NCI-H2227 (cell line): ENCODE measurements at regions not wholly inside any gene's neighbourhood (a gene's known extent, or its start where the extent isn't known, plus 50 kb on each side); places are given as distances from the start of the nearest gene placed in this dataset.

Experiments
- DNase-seq: peaks from one replicate; lab custom pipeline; 2025; ENCODE audit not compliant: unreplicated experiment; lab: John Stamatoyannopoulos, UW

DNA sequence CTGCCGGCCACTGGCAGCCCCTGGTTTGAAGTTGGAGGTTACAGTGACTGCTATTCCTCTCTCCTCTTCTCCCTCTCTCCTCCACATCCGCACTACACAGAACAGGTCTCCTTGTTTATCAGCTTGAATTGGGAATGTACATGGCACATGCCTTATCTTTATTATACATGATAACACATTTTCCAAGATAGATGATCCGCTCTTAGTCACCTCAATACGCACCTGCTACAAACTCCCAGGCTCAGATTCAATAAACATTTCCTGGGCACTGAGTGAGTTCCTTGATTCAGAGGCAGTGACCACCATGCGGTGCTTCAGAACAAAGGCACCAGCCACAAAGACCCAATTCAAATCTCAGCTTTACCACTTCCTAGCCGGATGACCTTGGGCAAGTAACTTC is 227.7 kb downstream of the TSHZ3 start:
- DNase-seq: no peak

DNA sequence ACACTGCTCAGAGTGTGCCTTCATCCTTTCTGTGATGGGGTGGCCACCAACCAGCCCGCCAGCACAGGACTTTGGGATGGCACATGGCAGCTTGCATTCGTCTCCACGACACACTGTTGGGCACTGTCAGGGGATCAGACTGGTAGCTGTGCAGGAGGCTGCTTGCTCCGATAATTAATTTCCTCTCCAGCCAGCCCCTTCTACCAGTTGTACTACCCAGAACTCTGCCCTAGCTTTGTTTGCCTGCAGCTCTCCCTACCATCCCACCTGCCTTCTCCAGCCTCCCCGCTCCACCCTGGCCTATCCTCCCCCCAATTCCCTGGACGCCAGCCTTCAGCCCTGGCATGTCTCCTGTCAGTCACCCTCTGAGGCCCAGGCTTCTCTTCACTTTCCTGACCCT is 228.3 kb downstream of the TSHZ3 start:
- DNase-seq: no peak

DNA sequence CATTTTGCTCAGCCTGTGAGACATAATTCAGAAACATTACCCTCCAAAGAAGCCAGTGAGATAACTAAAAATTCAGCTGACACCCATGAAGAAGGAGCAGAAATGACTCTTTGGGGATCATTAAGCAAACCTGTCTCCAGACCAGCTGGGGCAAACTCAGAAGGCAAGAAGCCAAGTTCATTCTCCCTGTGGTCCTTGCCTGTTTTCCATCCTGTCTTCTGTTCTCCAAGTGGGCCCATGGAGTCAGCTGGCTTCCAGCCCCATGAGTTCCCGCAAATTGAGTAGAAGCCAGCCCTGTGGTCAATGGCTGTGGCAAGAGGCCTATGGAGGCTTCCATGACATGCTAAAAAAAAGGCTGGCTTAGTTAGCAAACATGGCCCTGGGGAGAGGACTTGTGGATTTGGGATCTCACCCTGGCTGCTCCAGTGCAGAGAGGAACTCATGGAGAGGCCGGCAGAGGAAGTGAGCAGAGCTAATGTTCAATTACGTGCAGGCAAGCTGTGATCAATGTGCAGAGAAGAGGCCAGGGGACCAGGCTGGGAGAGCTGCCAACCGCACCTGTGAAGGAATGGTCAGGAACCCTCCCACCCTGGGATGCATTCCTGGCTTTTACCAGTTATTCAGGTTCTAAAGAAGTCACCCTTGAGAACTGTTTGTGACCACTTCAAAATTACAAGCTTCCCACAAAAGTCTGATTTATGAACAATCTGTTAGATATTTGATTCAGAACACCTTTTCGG is 229.1 kb downstream of the TSHZ3 start:
- DNase-seq: no peak

DNA sequence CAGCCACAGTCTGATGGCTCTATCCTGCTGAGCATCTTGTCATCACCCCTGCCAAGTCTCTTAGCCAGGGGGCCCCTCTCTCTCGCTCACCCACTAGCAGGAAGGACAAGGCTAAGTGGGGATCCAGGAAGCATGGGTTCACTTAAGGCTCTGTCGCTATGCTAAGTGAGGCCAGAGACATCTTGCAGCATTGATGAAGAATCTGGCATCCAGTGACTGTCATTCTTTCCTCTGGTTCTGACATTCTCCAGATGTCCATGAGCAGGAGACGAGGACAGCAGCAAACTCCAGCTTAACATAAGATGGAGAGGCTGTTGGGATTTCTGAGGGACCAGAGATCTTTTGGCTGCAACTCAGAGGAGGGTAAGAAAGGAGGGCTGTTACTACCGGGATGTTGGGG is 230.2 kb downstream of the TSHZ3 start:
- DNase-seq: no peak

DNA sequence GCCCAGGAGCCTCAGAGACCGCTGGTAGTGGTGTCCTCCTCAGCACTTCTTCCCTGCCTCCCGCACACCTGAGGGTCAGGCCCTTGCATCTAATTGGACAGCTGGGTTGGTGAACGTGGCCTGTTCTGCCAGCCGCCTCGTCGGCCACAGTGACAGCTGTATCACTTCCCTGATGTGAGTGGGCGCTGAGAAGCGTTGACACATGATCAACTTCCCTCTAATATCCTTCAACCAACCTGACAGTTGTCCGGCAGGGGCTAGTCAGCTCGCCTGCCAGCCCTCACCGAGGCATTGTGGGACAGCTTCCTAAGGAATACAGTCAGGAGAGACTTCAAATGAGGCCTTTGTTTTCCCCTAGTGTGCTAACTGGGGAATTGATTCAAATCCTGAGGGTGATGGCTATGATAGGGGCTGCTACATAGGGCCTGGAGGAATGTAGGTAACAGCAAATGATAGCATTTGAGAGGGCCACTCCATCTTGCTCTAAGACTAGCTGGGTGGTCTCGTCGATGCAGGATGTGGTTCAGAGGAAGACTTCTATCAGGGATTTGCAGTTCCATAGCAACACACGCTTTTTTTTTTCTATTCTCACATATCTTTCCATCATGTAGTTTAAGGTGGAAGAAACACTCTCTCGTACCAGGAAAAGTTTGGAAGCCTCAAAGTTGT is 230.8 kb downstream of the TSHZ3 start:
- DNase-seq: no peak

DNA sequence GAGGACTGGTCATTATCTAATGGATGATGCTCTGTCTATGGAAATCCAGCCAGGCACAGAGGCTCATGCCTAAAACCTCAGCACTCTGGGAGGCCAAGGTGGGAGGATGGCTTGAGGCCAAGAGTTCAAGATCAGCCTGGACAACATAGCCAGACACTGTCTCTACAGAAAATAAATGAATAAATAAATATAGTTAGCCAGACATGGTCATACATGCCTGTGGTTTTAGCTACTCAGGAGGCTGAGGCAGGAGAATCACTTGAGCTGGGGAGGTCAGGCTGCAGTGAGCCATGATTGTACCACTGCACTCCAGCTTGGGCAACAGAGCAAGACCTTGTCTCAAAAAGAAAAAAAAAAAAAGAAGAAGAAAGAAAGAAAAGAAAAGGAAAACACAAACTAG is 234.7 kb downstream of the TSHZ3 start:
- DNase-seq: no peak

DNA sequence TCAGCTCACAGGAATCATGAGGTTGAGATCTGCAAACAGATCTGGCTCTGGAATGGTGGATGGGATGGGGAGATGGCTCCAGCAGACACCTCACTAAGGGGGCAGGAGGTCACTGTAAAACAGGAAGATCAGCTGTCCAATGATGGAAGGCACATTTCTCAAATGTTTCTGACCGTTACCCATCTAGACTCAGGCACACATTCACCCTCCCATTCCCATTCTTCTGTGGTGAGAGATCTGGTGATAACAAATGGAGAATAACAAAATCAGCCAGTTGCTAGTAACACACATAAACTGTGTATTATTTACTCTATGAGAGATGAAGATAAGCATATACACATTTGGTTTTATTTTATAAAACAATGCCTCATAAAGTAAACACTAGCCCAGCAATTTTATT is 235.9 kb downstream of the TSHZ3 start:
- no peak for DNase-seq

DNA sequence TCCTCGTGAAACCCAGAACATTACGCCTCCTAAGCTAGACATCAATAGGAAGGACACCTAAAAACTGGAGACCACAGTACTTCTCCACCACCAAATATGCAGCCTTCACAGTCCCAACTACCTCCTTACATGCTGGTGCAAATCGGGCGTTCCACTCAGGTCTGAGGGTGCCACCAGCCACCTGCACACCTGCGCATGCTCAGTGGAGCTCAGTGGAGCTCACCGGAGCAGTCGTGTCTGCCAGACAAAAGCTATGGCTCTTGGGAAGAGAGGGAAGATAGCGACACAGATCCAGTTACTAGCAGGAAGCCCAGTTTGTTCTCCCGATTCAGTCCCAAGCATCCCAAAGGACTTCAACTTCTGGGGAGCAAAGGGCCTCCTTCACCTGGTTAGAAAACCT is 237.1 kb downstream of the TSHZ3 start:
- DNase-seq: no peak

DNA sequence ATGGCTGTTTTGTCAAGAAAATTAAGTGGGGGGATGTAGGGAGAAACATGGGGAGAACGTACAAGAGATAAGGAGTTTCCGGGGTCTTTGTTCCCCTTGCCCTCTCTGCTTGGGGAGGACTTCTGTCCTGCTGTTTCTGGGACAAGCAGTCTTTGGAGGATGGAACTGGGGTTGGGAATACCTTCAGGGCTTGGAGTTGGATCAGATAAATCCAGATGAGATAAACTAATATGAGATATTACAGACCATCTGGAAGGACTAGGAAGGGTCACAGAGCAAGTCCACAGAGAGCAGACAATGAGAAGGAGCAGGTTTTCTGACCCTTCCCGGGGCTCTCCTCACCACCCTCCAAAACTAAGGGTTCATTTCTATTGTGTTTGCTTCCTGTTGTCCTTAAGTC is 237.5 kb downstream of the TSHZ3 start:
- DNase-seq: no peak

DNA sequence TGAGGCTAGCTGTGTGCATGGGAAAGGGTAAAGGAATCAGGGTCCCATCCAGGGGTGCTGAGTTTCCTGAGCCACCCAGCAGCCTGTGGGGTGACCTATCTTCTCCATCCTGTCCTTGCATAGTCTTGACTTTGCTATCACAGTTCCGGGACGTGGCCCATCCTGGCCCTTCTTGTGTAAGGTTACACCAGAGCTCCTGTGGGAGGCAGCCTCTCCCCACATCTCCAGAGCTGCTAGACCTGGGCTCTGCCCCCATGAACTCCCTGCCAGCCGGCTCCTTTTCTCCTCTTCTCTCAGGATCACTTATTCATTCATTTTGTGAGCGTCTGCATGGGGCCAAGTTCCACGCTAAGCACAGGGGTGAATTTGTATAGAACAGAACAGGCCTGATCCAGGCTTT is 238.9 kb downstream of the TSHZ3 start:
- DNase-seq: no peak

DNA sequence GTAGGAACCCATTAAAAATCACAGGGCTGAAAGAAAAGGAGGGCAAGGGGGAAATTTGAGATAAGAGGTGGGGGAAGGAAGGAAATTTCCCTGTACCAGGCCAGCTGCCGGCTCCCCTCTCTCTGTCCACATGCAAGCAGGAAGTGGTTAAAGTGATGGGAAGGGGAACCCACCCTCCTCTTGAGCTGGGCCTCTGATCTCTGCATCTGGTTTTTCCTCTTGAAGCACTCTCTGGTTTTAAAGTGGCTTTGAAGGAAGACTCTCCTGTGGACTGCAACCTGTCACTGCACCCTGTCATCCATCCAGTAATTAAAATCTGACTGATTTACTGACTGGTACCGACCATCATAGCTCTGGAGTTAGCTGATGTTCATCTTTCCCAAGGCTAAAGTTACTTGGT is 239.6 kb downstream of the TSHZ3 start:
- DNase-seq: no peak

DNA sequence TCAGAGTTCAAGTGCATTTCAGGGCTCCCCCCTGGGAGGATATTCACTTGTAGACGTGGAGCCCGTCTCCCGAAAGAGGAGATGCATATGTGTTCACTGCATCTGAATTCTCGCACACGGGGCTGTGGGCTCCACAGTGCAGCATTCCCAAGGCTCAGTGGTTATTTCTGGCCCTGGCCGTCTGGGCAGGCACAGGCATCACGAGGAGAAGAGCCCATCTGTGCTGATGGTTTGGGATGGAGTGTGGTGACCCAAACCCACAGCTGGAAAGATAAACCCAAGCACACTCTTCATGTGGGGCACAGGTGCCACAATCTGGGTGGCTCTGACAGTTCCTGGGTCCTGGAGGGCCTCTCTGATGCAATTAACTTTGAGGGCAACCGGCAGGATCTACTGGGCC is 242.1 kb downstream of the TSHZ3 start:
- DNase-seq: no peak

DNA sequence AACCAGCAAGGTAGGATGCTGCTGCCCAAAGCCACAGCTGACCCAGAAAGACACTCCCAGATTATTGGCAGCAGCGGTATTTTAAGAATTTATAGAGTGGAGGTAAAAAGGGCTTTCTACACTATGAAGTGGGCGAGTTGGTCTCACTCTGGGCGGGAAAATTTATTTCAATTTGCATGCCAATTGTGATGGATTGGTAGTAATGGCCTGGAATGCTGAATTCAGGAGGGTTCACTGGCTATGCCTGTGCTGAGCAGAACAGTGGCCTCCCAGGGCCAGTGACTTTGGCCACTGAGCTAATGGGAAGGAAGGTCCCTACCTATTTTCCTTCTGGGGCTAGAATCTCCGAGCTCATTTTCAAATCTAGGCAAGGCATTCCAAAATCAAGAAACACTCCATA is 243.5 kb downstream of the TSHZ3 start:
- no peak for DNase-seq

DNA sequence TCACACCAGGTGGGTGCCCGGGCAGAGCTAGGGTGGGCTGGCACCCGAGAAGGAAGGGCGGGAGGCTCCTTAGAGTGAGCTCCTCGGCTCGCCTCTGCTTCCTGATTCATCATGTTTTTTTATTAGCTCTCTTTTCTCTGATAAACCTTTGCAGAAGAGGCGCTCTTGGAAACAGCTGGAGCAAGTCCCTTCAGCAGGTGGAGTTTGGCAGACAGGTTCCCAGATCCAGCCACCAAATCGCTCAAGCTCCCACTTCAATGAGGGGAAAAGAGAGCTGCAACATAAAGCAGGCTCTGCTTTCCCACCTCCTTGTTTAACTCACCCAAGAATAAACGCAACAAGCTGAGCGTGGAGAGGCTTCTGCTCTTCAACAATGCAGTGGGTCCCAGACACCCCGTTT is 244.8 kb downstream of the TSHZ3 start:
- no peak for DNase-seq

DNA sequence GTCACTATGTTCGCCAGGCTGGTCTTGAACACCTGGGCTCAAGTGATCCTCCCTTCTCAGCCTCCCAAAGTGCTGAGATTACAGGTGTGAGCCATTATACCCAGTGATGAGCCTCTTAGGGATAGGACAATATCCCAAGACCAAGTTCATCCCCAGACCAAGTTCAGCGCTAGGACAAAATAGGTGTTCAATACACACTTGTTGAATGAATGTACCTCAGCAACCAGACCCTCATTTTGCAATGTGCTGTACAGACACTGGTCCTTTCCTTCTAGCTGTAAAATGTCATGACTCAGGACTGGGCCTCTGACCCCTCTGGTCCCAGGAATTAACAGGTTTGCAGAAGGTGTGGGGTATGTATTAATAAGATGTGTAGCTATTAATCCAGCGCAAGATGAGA is 246.0 kb downstream of the TSHZ3 start:
- no peak for DNase-seq

DNA sequence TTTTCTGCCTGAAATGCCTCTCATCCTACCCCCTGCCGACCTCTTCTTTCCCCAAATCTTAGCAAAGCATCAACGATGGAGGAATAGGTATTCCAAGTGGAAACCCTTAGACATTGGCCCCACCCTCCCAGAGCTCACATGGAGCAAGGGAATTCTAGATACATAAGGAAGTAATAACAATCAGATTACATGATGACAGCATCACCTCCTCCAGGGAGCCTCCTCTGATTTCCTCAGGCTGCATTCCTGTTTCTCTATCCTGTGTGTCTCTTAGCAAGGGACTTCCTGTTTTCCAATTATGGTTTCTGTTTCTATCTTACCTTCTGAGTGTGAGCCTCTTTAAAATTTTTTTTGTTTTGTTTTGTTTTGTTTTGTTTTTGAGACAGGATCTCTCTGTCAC is 246.6 kb downstream of the TSHZ3 start:
- DNase-seq: no peak

DNA sequence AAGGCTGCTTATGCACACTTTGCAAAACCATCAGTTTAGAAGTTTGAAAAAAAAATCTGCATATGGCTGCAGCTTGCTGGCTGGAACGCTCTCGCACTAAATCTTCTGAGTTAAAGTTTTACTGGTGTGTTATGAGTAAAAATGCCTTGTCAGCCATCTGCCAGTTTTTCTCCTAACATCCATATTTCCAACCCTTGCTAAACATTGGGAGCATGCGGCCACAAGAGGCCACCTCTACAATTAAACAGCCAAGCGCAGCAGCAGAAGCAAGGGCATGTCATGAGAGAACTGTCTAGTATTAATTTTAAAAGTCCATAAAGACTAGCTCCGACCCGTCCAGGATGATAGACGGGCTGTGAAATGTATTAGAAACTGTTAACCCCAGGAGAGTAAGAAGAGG is 248.3 kb downstream of the TSHZ3 start:
- DNase-seq: no peak

DNA sequence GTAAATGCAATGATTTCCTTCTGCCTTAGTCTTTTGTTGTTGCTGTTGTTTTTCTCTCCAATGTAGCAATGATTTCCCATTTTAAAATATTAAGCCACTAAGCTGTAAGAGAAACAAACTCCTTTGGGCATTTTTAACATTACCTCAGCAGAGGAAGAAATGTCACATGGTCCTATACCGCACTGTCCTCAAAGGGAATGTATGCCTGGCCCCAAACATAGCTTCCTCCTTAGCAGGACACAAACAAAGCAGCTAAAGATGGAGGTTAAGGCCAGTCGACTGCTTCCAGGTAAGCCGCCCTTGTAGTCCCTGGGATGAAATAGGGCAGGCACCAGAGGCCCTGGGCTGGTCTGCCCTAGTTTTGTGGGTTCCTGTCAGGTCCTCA is 249.0 kb downstream of the TSHZ3 start:
- DNase-seq: no peak

DNA sequence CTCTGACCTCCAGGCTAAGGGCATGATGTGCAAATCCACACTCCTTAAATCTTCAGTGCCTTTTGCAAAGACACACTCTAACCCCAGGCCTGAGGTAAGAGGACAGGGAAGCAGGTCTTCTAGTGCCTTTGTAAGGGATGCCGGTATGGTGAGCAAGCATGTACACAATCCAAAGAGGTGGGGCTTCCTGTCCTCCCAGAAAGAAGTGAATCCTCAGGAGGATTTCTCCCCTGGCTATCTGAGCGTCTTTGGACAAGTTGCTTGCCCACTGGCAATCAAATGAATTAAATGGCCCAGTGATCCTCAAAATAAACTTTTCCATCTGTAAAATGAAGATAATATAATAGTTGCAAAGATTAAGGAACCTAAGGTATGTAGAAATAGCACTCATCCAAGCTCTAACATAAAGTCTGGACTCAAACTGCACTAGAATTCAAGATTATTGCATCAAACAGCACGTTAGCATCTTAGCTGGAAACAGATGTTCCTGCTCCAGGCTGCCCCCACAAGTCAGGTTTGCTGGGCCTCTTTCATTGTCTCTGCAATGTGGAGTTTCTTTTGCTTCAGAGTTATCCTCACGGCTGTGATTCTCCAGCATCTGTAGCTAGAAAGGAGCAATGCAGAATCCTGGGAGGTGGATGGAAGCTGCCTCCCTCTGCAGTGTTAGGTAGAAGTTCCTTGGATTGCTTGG is 249.6 kb downstream of the TSHZ3 start:
- no peak for DNase-seq

DNA sequence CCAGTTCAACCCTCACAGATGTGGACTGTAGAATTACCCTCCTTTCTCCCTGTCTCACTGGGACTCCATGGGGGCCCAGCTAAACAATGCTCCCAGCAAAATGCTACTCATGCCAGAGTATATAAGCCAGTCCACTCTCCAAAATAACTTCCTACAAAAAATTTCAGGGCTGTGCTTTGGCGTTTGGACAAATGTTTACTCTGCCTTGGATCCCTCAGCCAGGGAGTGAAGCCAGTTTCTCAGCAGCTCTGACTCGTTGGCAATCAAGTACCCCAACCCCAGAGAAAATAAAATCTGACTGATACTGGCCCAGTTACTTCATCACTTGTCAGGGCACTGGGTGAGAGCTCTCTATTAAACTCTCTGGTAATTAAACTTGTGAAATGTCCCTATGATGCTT is 250.4 kb downstream of the TSHZ3 start:
- no peak for DNase-seq

DNA sequence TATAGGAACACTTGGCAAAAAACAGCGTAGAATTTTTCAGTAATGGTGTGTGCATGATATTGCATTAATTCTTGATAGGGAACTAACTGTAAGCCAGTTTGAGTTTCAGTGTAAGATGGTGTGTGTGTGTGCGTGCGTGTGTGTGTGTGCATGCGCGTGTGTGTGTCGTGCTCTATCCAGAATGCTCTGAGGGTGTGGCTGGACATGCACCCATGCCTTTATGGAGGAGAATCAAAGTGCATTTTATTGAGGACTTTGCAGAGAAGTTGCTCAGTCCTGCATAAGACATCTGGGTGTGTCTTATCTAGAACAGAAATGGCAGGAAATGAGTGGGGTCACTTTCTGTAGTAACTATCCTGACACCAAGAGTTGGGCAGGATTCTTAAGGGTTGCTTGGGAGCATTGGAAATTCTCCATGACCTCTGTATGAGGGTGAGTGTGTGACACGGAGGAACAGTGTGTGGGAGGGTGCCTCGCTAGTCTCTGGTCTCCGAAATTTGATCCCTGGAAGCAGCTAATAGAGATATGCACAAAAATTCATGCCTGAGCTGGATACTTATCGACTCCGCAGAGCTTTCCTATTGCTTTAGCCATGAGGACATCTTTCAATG is 252.2 kb downstream of the TSHZ3 start:
- no peak for DNase-seq
